Hepatocyte (in vitro differentiated cells): ENCODE measurements at regions not wholly inside any gene's neighbourhood (a gene's known extent, or its start where the extent isn't known, plus 50 kb on each side); places are given as distances from the start of the nearest gene placed in this dataset.

Experiments used
- DNase-seq: peaks from one replicate; pipeline ENCODE4 v3.0.0-alpha.2; 2016; ENCODE audit warnings: low spot score
- H2AFZ ChIP-seq: fragments of 200-600 bp; sonication (generic); 2 replicates; pipeline ENCODE4 v1.6.0; 2016; ENCODE audit warnings: antibody characterized with exemption, mild to moderate bottlenecking
- H3K27ac ChIP-seq: fragments of 200-600 bp; sonication (generic); 2 replicates; pipeline ENCODE4 v1.5.1; 2016; ENCODE audit warnings: mild to moderate bottlenecking
- H3K27me3 ChIP-seq: fragments of 200-600 bp; sonication (generic); 2 replicates; pipeline ENCODE4 v1.6.1; 2016
- H3K36me3 ChIP-seq: fragments of 200-600 bp; sonication (generic); replicated peaks from 2 replicates; pipeline ENCODE4 v1.5.1; 2016; ENCODE audit warnings: low read depth; ENCODE audit not compliant: insufficient read depth
- H3K4me1 ChIP-seq: fragments of 200-600 bp; sonication (generic); 2 replicates; pipeline ENCODE4 v1.5.1; 2016; ENCODE audit warnings: mild to moderate bottlenecking, moderate library complexity; ENCODE audit not compliant: insufficient read depth
- H3K4me2 ChIP-seq: fragments of 200-600 bp; sonication (generic); 2 replicates; pipeline ENCODE4 v1.6.0; 2016
- H3K4me3 ChIP-seq: fragments of 200-600 bp; sonication (generic); 2 replicates; pipeline ENCODE4 v1.5.1; 2016; ENCODE audit warnings: mild to moderate bottlenecking
- H3K79me2 ChIP-seq: fragments of 200-600 bp; sonication (generic); 2 replicates; pipeline ENCODE4 v1.6.0; 2017; ENCODE audit warnings: mild to moderate bottlenecking
- H3K9me2 ChIP-seq: fragments of 200-600 bp; sonication (generic); replicated peaks from 2 replicates; pipeline ENCODE4 v1.6.0; 2017; ENCODE audit warnings: mild to moderate bottlenecking; ENCODE audit not compliant: insufficient read depth
- H3K9me3 ChIP-seq: fragments of 200-600 bp; sonication (generic); 2 replicates; pipeline ENCODE4 v1.5.1; 2016; ENCODE audit warnings: low read depth, mild to moderate bottlenecking
- H4K20me1 ChIP-seq: fragments of 200-600 bp; sonication (generic); 2 replicates; pipeline ENCODE4 v1.6.0; 2016; ENCODE audit warnings: mild to moderate bottlenecking; ENCODE audit not compliant: insufficient read depth, poor library complexity, severe bottlenecking
- CTCF ChIP-seq: fragments of 200-600 bp; sonication (generic); IDR thresholded peaks from 2 replicates; pipeline ENCODE4 v1.5.1; 2016; ENCODE audit warnings: antibody characterized with exemption, mild to moderate bottlenecking; ENCODE audit not compliant: poor library complexity
- EZH2 ChIP-seq: fragments of 200-600 bp; sonication (generic); IDR thresholded peaks from 2 replicates; pipeline ENCODE4 v1.6.1; 2016; ENCODE audit warnings: antibody characterized with exemption, mild to moderate bottlenecking, borderline replicate concordance
- EZH2phosphoT487 ChIP-seq: fragments of 200-600 bp; sonication (generic); IDR thresholded peaks from one replicate; pipeline ENCODE4 v1.6.1; 2018; ENCODE audit warnings: antibody characterized with exemption, mild to moderate bottlenecking, low read depth, moderate library complexity; ENCODE audit not compliant: unreplicated experiment, severe bottlenecking
- WGBS: methylation state at CpG from one replicate; pipeline ENCODE4 v1.1.6; 2016; ENCODE audit warnings: low lambda C conversion rate; ENCODE audit errors: missing lambda C conversion rate; 5-methylcytosine and 5-hydroxymethylcytosine counted together

- H3K27me3 ChIP-seq = no peaks in the 10 kb centered on the region
- no peak overlapping the region for H3K4me3 ChIP-seq
- H3K9me3 ChIP-seq = no peaks in the 10 kb centered on the region
- H3K36me3 ChIP-seq = no peaks in the 10 kb centered on the region
- no peak for TF ChIP-seq CTCF
- TF ChIP-seq EZH2phosphoT487 = no peak
- no peaks in the 10 kb centered on the region for H3K79me2 ChIP-seq
- no peak overlapping the region for H3K4me2 ChIP-seq
- no peak overlapping the region for H2AFZ ChIP-seq
- no peak overlapping the region for H3K27ac ChIP-seq
- no peaks in the 10 kb centered on the region for H4K20me1 ChIP-seq
- no peaks in the 10 kb centered on the region for H3K9me2 ChIP-seq
- no peaks in the 10 kb centered on the region for H3K4me1 ChIP-seq
- no peak for DNase-seq
Measured at GRCh38 chr12:25637752-25638151, 84.7 kb upstream of the LMNTD1 start.

DNA sequence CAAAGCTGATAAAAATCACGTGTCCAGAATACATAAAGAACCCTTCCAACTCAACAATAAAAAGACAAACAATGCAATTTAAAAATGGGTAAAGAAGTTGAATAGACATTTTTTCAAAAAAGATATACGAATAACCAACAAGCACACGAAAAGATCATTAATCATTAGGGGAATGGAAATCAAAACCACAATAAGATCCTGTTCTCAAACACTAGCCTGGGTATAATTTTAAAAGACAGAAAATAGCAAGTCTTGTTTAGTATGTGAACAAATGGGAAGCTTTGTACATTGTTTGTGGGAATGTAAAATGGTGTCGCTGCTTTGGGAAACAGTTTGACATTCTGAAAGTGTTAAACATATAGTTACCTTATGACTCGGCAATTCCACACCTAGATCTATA, 86.3 kb upstream of the LMNTD1 start:
- H3K4me1 ChIP-seq = no peaks in the 10 kb centered on the region
- DNase-seq = no peak
- no peaks in the 10 kb centered on the region for H3K36me3 ChIP-seq

GRCh38 chr12:25644979-25645378, 91.9 kb upstream of the LMNTD1 start:
- no peak for DNase-seq
- H3K27ac ChIP-seq = no peak overlapping the region
- H3K4me1 ChIP-seq = no peaks in the 10 kb centered on the region
- H3K27me3 ChIP-seq = no peaks in the 10 kb centered on the region
- no peaks in the 10 kb centered on the region for H3K36me3 ChIP-seq
- H3K4me2 ChIP-seq = no peak overlapping the region
- H3K9me3 ChIP-seq = no peaks in the 10 kb centered on the region
- 73% methylated on average over 3 of the region's 3 CpGs for WGBS
- H4K20me1 ChIP-seq = no peaks in the 10 kb centered on the region
- TF ChIP-seq EZH2 (no peak), CTCF (no peak)
- H3K79me2 ChIP-seq = no peaks in the 10 kb centered on the region
- no peaks in the 10 kb centered on the region for H3K9me2 ChIP-seq
- H3K4me3 ChIP-seq = no peak overlapping the region
- H2AFZ ChIP-seq = no peak overlapping the region

More for the DNA sequence above, 86.3 kb upstream of the LMNTD1 start:
- H3K27ac ChIP-seq = no peak overlapping the region
- no peaks in the 10 kb centered on the region for H3K9me3 ChIP-seq
- no peaks in the 10 kb centered on the region for H3K9me2 ChIP-seq
- 92% methylated on average over 5 of the region's 5 CpGs for WGBS
- H3K4me2 ChIP-seq = no peak overlapping the region
- H3K27me3 ChIP-seq = no peaks in the 10 kb centered on the region
- no peaks in the 10 kb centered on the region for H4K20me1 ChIP-seq
- H3K4me3 ChIP-seq = no peak overlapping the region
- no peak overlapping the region for H2AFZ ChIP-seq
- no peak for TF ChIP-seq CTCF
- no peak for TF ChIP-seq EZH2phosphoT487
- TF ChIP-seq EZH2 = no peak
- no peaks in the 10 kb centered on the region for H3K79me2 ChIP-seq

GRCh38 chr12:25645427-25645826, 92.3 kb upstream of the LMNTD1 start:
- H3K9me2 ChIP-seq = no peaks in the 10 kb centered on the region
- H3K9me3 ChIP-seq = no peaks in the 10 kb centered on the region
- H3K4me2 ChIP-seq = no peak overlapping the region
- H3K27ac ChIP-seq = no peak overlapping the region
- H3K79me2 ChIP-seq = no peaks in the 10 kb centered on the region
- H3K4me1 ChIP-seq = no peaks in the 10 kb centered on the region
- TF ChIP-seq EZH2phosphoT487 (no peak), EZH2 (no peak), CTCF (no peak)
- H3K4me3 ChIP-seq = no peak overlapping the region
- no peak for DNase-seq
- 74% methylated on average over 4 of the region's 4 CpGs for WGBS
- H2AFZ ChIP-seq = no peak overlapping the region
- H4K20me1 ChIP-seq = no peaks in the 10 kb centered on the region
- H3K27me3 ChIP-seq = no peaks in the 10 kb centered on the region
- no peaks in the 10 kb centered on the region for H3K36me3 ChIP-seq
